Omental fat pad (tissue), 3 donors: ENCODE measurements at regions not wholly inside any gene's neighbourhood (a gene's known extent, or its start where the extent isn't known, plus 50 kb on each side); places are given as distances from the start of the nearest gene placed in this dataset.

ENCODE experiments used
- ATAC-seq: fragments of 150-250 bp; one replicate; pipeline ENCODE4 v1.9.1; 2016; ENCODE audit warnings: mild to moderate bottlenecking, moderate library complexity; ENCODE audit not compliant: low FRiP score
- DNase-seq: peaks from one replicate; pipeline ENCODE4 v3.0.0-alpha.2; 2019; ENCODE audit warnings: low spot score
- TF ChIP-seq, protein P1 (sequence below), 3 donors: fragments of 450-650 bp; IDR thresholded peaks; one replicate each; pipeline ENCODE4 v1.5.1; 2016 to 2017; ENCODE audit warnings: antibody characterized with exemption in 3 of 3, mild to moderate bottlenecking in 3 of 3, moderate library complexity in 2 of 3

DNA sequence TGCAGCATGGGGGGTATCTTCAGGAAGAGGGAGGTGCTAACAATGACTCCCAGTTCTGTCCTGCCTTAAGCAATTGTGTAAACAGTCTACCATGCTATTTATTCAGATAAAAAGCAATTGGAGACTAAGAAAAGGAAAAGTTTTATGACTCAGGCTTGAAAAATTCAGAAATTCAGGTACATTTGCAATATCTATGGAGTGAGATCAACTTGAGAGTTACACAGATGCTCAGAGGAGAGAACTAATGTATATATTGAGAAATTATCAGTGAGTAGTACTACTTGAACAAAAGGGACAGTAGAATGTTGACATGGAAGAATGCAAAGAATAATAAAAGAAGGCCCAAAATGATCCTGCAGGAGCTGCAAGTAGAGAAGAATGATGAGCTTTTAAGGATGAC, 277.6 kb upstream of the DACH1 start:
- TF ChIP-seq, protein P1, sequence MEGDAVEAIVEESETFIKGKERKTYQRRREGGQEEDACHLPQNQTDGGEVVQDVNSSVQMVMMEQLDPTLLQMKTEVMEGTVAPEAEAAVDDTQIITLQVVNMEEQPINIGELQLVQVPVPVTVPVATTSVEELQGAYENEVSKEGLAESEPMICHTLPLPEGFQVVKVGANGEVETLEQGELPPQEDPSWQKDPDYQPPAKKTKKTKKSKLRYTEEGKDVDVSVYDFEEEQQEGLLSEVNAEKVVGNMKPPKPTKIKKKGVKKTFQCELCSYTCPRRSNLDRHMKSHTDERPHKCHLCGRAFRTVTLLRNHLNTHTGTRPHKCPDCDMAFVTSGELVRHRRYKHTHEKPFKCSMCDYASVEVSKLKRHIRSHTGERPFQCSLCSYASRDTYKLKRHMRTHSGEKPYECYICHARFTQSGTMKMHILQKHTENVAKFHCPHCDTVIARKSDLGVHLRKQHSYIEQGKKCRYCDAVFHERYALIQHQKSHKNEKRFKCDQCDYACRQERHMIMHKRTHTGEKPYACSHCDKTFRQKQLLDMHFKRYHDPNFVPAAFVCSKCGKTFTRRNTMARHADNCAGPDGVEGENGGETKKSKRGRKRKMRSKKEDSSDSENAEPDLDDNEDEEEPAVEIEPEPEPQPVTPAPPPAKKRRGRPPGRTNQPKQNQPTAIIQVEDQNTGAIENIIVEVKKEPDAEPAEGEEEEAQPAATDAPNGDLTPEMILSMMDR (IDR thresholded peaks at IDR 0.05) = no peak
- no peak for ATAC-seq
- DNase-seq = no peak

DNA sequence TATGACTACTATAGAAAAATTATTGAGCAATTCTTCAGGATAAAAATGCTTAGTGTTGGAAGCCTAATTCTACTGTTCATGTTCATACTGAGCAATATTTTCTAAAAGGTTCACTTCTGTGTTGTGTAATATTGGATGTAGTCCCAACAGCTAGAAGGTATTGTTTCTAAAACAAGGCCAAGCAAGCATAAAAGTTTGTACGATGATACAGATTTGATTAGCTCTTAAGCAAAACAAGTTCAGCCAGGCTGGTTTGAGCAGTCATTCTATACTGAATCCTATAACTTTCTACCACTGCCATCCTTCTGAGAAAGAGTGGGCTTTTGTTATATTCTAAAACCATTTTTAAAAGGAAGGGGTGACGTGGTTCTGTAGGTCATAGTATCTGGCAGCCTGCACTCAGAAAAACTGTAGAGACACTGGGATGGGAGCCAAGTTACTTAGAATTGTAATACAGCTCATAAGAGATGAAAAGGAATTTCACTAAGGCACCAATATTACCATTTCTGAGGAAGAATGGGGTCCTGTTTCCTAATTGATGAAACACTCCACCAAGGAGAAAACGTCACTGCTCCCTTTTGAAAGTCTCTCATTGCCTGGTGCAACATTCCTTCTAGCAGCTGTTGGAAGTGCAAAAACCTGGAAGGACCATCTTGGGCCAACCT, 275.0 kb upstream of the DACH1 start:
- DNase-seq (no peak), ATAC-seq (no peak)
- TF ChIP-seq, protein P1 (IDR thresholded peaks at IDR 0.05) = no peak

DNA sequence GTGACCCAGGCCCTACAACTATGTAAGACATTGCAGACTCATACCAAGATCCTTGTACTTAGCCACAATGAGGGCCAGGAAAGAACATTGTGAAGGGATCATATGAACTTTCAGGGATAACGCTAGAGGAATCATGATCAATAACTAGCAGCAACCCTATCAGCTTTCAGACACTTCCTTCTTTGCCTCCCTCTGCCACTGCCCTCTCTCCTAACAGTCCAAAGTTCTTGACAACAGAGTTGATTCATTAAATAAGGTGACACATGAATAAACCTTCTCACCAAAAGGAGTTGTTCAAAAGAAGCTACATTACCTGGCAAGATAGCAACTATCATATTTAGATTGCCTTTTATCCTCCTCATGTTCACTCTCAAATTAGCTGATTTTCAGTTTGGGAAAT, 272.2 kb upstream of the DACH1 start:
- DNase-seq (no peak), ATAC-seq (no peak)
- TF ChIP-seq, protein P1 (IDR thresholded peaks at IDR 0.05) = no peak

DNA sequence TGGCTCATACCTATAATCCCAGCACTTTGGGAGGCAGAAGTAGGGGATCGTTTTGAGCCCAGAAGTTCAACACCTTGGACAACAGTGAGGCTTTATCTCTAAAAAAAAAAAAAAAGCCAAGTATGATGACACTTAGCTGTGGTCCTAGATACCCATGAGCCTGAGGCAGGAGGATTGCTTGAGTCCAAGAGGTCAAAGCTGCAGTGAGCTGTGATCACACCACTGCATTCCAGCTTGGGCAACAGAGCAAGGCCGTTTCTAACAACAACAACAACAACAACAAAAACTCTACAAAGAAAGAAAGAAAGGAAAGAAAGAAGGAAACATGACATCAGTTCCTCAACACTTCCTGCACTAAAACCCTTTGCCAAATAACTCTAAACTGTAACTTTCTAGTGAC, 265.1 kb upstream of the DACH1 start:
- TF ChIP-seq, protein P1 (IDR thresholded peaks at IDR 0.05) = no peak
- no peak for DNase-seq
- ATAC-seq = no peak

DNA sequence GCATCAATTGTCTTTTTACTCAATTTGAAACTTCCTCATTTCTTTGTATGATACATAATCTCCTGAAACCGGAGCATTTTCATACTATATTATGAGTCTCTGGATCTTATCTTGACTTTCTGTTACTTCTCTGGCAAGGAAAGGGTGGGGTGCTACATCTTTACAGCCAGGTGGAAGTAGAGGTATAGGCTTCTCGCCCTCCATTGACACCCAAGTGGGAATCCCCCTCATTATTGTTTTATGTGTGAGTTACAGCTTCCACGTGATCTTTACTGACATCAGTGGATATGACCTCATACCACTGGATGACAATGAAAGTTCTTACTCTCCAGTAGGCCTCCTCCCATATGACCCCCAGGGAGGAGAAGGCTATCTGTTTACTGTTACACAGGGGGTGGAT, 262.1 kb upstream of the DACH1 start:
- no peak for DNase-seq
- ATAC-seq = no peak
- TF ChIP-seq, protein P1 (IDR thresholded peaks at IDR 0.05) = no peak

DNA sequence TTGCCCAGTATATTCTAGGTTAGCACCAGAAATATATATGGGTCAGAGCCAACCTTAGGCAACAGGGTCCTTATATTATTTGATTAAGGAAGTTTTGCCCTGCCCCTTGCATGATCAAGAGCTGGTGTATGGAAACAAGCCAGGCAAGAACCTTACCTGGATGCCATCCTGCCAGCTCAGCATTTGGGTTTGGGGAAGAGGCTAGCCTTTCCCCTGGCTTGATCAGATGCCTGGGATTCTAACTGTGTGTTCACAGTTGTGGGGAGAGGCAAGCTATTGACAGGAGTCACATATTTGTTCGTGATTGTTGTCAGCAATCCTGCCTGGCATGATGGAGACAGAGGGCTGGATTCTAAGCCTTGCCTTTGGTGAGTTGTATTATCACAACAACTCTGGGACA, 260.0 kb upstream of the DACH1 start:
- ATAC-seq = no peak
- TF ChIP-seq, protein P1 (IDR thresholded peaks at IDR 0.05) = no peak
- no peak for DNase-seq

DNA sequence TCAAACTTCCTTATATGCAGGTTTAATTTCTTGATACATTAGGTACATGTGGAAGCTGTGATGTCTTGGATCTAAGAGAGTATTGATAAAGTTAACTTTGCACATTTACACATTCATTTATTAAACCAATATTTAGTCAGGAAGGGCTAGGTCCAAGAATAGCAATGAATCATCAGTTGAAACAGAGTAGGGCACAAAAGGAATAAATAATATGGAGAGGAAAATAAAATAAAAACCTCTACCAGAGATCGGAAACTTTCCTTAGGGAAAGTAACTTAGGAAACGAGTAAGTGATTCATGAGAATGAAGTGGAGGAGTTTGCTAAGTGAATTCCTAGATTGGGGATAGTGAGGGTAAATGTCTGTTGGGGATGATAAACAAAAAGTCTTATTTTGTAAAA, 259.4 kb upstream of the DACH1 start:
- TF ChIP-seq, protein P1 (IDR thresholded peaks at IDR 0.05) = no peak
- DNase-seq (no peak), ATAC-seq (no peak)
